GM12892 (cell line): ENCODE measurements at regions not wholly inside any gene's neighbourhood (a gene's known extent, or its start where the extent isn't known, plus 50 kb on each side); places are given as distances from the start of the nearest gene placed in this dataset.

Experiments used
- POLR2AphosphoS5 ChIP-seq: IDR thresholded peaks from 2 replicates; pipeline ENCODE4 v1.6.1; 2011; ENCODE audit warnings: low read depth, low read length, control low read depth
- TAF1 ChIP-seq: IDR thresholded peaks from 2 replicates; pipeline ENCODE4 v1.6.1; 2011; ENCODE audit warnings: low read depth, mild to moderate bottlenecking, control low read depth, low read length, borderline replicate concordance

DNA sequence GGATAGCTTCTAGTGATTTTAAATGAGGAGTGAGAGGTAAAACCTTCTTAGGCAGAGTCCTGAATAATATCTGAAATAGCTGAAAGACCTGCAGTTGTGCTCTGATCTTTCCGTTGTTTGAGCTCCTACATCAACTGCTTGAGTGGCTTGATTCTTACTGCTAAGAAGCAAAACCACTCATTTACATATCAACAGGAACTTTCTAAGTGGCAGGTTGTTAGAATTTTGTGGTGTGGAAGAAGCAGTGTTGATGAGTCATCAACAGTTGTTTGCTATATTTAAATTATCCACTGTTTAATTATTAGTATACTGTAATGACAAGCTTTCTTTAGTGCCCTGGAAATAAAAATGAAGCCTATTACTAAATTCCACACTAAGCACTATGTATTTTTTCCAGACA lies 689.5 kb downstream of the DNAJB9 start:
- TF ChIP-seq POLR2AphosphoS5: no peak
- TF ChIP-seq TAF1: no peak
